ENCODE measurements at regions not wholly inside any gene's neighbourhood (a gene's known extent, or its start where the extent isn't known, plus 50 kb on each side); places are given as distances from the start of the nearest gene placed in this dataset.
"Not testable (repeated sequence)": the region's sequence is repeated elsewhere in the genome, so short reads cannot be mapped to it uniquely, and the experiment has no call there.

DNA sequence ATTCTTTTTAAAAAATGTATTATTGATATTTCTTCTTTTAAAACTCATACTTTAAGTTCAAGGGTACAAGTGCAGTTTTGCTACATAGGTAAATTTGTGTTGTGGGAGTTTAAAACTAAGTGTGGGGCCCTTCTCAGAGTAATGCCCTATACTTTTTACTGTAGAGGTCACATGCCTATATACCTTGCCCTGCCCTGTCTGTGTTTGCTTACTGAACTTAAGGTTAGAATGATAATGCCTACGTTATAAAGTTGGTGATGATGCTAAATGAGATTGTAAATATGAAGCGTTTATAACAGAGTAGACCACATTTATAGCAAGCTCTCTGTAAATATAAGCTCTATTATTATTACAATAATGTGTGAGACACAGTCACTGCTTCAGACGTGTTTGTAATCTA, 261.9 kb downstream of the RASSF9 start:
- no peak for DNase-seq

DNA sequence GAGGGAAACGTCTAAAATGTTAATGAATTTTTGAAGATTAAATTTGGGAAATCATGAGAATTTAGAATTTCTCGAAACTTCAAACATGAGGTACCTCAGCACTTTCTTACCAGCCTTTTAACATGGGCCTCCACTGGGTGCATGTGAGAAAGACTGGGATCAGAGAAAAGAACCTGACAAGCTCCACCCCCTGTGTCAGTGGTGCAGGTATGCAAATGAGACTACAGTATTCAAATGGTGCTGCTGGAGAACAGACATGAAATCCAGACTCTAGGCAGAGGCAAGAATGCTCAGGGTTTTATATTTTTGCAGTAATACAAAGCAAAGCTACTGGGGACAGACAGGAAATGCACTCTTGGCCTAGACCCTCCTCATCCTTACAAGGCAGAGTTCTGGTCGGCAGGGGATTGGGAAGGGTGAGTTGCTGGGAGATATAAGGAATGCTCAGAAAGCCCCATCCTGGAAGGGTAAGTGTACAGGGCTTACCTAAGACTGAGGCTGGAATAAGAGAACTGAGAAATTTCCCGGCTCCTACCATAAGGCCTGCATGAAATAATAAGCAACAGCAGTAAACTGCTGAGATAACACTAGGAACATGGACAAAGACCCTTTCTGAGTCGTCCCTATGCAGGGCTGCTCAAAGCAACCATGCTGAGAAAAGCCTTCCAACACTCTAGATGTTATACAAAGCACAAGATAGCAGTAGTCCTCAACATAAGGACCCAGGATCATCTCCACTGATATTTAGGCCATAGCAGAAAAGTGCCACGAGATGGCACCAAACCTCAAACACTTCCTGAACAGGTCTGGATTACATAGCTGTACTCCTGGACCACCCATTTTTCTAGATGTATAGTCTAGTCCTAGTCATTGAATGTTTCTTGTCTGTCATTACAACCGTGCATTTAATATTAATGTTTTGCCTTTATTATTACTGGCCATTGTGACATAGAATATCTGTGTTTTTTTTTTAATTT, 260.8 kb downstream of the RASSF9 start:
- peak; percentile 20 to 48 for DNase-seq

GRCh38 chr12:85580562-85581168, 255.5 kb downstream of the RASSF9 start:
- DNase-seq, result peak in 1 of 2 donors; percentile 9

GRCh38 chr12:85587158-85587557, 249.1 kb downstream of the RASSF9 start:
- no peak for DNase-seq

GRCh38 chr12:85588221-85588620, 248.0 kb downstream of the RASSF9 start:
- no peak for DNase-seq

- no peak for DNase-seq
Observed at GRCh38 chr12:85600841-85601240, 235.4 kb downstream of the RASSF9 start.

- DNase-seq, result no peak
Observed at GRCh38 chr12:85603556-85603955, 232.7 kb downstream of the RASSF9 start.

- no peak for DNase-seq
Observed at GRCh38 chr12:85606455-85606854, 229.8 kb downstream of the RASSF9 start.

GRCh38 chr12:85609778-85610177, 226.4 kb downstream of the RASSF9 start:
- no peak for DNase-seq

DNA sequence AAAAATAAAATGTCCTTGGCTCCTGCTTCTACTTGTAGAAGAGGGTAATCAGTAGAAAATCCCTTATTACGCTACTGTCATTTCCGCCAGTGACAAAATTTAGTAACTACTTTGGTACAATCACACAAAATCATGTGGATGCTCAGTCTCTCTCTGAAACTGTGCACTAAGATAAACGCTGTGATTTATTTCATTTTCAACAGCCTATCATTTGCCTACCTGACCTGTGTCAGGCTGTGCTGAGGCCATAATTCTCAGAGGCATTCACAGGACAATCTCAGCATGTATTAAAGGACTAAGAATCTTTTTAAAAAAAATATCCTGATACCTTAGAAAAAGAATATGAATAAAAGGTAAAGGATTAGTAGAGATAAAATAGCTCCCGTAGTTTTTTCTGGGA, 226.0 kb downstream of the RASSF9 start:
- no peak for DNase-seq

GRCh38 chr12:85616201-85616600, 220.0 kb downstream of the RASSF9 start:
- DNase-seq, result no peak

DNA sequence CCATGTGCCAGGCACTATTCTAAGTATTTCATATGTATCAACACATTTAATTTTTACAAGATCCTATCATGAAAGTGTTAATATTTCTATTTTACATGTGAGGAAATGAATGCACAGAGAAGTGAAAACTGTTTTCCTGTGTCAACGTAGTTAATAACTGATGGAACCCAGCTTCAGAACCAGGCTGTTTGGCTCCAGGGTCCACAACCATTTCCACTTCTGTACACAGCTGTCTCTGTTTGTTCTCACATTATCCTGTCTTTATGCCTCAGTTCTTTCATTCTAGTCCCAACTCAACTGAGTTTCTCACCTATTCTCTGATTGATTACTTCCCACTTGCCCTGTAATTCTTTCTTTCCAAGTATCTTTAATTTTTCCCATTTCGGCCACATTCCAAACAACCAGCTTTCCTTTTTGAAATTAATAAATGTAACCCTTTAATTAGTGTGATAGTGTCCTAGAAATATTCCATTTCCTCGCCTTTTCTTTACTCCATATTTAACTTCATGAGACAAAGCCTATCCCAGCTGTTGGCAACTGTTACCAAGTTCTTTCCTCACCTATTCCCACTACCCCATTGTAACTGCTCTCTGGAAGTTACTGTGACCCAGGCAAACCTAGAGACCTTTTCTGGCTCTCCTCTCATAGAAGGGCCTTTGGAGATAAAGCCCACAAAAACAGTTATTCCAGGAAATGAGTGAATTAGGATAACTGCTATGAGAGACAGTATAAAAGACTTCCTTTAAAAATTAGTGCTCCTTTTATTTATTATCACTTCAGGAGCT, 218.7 kb downstream of the RASSF9 start:
- no peak for DNase-seq

- no peak for DNase-seq
Observed at GRCh38 chr12:85621041-85621440, 215.2 kb downstream of the RASSF9 start.

DNA sequence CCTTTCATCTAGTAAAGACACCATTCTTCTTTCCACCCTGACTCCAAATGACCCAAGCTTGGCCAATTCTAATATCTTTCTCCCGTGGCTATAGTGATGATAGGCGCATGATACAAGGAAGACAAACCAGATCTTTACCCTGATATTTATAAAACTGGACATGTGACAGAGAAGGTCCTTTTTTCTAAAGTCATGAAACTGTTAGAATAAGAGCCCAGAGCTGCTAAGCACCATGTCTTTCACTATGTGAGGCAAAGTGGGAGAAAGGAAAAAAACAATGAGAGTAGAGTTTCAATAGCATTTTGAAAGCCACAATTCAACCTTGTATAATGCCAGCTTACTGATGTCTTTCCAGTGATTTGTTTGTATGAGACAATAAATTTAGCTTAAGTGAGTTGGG, 212.4 kb downstream of the RASSF9 start:
- DNase-seq, result no peak

- no peak for DNase-seq
Observed at GRCh38 chr12:85625467-85625866, 210.7 kb downstream of the RASSF9 start.

DNA sequence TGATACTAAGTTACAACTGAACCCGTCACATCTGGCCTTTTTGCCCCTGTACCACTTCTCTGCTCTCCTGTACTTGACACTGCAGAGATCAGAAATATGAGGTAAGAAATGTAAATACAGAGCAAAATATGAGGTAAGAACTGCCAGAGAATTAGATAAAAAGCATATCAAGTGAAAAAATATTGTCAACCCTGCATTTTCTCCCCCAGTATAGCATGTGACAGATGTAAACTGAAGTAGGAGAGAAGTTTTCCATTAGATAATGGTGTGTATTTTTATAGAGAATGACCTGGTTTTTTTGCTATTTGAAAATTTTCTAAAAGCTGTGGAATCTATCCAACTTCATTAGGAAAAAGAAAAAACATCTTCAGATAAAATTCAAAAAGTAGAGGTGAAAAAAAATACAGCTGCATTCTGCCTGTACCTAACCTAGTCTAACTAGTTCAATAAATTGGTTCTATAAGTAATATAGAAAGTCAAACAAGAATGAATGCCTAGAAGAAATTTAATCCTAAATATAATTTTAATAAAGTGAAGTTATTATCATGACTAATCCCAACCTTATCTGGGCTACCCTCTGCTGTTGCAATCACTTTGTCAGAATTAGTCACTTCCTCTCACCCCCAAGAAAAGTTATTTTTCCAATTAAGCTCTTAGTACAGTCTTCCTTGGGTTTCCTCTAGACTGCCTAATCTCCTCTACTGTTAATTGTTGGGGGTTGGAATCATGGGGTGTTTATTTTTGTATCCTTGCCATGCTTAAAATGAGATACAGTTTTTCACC, 210.0 kb downstream of the RASSF9 start:
- DNase-seq, result no peak

DNA sequence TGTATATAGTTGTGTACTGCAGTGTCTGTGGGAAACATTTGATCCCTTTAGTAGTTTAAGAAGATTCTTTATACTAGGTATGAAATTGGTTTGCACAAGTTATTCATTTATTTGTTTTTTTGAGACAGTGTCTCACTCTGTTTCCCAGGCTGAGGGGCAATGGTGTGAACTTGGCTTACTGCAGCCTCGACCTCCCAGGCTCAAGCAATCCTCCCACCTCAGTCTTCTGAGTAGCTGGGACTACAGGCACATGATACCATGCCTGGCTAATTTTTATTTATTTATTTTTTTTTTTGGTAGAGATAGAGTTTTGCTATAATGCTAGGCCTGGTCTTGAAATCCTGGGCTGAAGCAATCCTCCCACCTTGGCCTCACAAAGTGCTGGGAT, 209.4 kb downstream of the RASSF9 start:
- DNase-seq, result no peak

- no peak for DNase-seq
Observed at GRCh38 chr12:85627584-85627983, 208.6 kb downstream of the RASSF9 start.

DNA sequence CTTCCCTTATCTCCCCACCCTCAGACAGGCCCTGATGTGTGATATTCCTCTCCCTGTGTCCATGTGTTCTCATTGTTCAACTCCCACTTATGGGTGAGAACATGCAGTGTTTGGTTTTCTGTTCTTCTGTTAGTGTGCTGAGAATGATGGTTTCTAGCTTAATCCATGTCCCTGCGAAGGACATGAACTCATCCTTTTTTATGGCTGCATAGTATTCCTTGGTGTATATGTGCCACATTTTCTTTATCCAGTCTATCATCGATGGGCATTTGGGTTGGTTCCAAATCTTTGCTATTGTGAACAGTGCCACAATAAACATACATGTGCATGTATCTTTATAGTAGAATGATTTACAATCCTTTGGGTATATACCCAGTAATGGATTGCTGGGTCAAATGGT, 207.6 kb downstream of the RASSF9 start:
- DNase-seq, result not testable (repeated sequence)

- no peak for DNase-seq
Observed at GRCh38 chr12:85630851-85631250, 205.4 kb downstream of the RASSF9 start.

DNA sequence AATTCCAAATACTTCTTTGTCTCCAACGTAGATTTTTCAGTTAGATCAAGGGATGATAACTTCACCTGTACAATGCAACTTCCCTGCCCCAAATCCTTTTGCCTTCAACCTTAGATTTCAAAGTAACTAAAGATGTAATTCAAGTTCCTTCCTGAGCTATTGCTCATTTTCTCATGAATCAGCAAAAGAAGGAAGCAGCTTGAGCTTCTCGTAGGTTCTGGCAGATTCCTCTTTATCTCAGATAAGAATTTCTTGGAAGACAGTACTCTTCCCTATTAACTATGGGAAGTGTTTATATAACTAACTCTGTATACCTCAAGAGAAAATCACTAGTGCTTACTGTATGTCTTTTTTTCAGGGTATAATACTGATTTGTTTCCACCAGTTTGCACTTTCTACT, 203.8 kb downstream of the RASSF9 start:
- no peak for DNase-seq

DNA sequence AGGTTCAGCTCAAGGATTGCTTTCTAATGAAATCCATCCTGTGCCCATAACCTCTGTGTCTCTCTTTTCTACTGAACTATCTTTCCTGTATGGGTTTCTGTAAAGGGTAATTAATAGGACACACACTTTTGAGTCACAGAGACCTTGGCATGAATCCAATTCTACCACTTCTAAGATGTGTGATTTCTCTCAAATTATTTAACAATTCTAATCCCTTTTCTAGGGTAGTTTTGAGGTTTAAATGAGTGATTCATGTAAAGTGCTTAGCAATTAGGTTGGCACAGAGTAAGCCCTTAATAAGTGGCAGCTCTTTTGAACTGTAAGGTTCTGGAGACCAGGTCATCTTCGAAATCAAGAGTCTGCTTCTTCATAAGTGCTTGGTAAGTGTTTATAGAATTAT, 202.7 kb downstream of the RASSF9 start:
- no peak for DNase-seq
